ENCODE measurements at regions not wholly inside any gene's neighbourhood (a gene's known extent, or its start where the extent isn't known, plus 50 kb on each side); places are given as distances from the start of the nearest gene placed in this dataset.

GRCh38 chr7:46191776-46192175, 270.7 kb upstream of the IGFBP3 start:
- no peak for TF ChIP-seq CTCF (IDR thresholded peaks at IDR 0.05 in 4 of 5, conservative IDR thresholded peaks at IDR 0.05 in 1 of 5)
- TF ChIP-seq POLR2A (IDR thresholded peaks at IDR 0.05), result no peak
